Upper lobe of left lung (tissue), 4 donors: ENCODE measurements at regions not wholly inside any gene's neighbourhood (a gene's known extent, or its start where the extent isn't known, plus 50 kb on each side); places are given as distances from the start of the nearest gene placed in this dataset.

Source experiments
- CTCF ChIP-seq, 6 experiments: fragments of 450-650 bp in 4 of 6; fragments of 200-600 bp in 2 of 6; sonication (generic) in 2 of 6; IDR thresholded peaks; one replicate each; pipeline ENCODE4 v1.5.1; 2016 to 2019; ENCODE audit warnings: antibody characterized with exemption in 6 of 6
- POLR2A ChIP-seq, 4 donors: fragments of 450-650 bp; IDR thresholded peaks; one replicate each; pipeline ENCODE4 v1.5.1; 2016 to 2017; ENCODE audit warnings: antibody characterized with exemption in 4 of 4, mild to moderate bottlenecking in 2 of 4

DNA sequence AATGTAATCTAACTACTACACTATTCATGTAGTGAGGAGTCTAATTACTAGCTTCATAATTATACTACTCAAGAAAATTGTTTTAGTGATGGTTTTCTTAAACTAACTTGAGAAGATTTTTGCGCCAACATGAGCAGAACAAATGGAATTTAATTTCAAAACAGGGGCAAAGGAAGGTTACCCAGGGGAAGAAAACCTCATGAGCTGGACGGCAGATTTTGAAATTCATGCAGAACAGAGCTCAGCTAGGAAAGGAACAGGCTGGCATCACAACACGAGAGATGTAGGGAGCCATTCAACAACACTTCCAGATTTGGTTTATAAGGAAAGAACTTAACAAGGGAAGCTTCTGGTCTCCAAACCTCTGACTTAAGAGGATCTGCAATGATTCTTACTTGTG is 235.3 kb upstream of the PRKCQ start:
- TF ChIP-seq CTCF (IDR thresholded peaks at IDR 0.05), result no peak
- no peak for TF ChIP-seq POLR2A (IDR thresholded peaks at IDR 0.05)
